ENCODE measurements at regions not wholly inside any gene's neighbourhood (a gene's known extent, or its start where the extent isn't known, plus 50 kb on each side); places are given as distances from the start of the nearest gene placed in this dataset.
A peak's percentile ranks its signal among the peaks of the same experiment; 100 is the strongest.

DNA sequence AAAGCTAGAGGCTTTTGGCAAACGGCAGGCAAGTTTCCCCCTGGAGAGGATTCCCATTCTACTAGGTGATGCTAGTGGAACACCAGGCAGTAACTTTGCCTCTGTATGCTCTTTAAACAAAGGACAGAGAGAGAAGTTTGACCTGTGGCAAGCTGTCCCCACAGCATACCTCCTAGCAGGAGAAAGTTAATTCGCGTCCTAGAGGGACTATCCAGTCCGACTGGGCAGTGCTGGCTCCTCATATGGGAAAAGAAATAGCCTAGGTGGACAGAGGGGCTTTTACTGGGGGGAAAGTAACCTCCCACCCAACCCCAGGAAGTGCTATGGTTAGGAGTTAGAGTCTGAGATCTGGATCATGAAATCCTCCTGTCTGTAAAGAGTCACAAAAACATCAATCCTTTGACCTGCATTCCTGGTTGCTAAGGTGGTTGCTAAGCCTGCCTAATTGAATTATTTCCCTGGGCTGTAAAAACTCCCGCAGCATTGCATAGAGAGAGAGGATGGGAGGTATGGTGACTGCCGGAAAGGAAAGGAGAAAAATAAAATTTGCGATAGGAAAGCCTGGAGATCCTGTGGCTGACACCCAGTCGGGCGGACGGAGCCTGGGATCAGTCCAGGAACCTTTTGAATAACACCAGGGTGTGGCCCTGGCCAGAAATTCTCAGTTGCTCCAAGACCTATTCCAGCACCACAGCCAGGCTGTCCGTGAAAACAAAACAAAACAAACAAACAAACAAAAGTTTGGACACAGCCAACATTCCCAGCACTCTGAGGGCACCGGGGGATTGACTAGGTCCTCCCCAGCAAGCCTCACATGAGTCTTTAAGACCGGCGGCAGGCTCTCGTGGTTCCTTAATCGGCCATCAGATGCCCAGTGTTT is 67.7 kb upstream of the ATP11B start:
- no peak for DNase-seq (ENCODE audit: low spot score)

- no peak for DNase-seq (ENCODE audit: low spot score)
Observed at GRCh38 chr3:182726258-182727142, 66.8 kb upstream of the ATP11B start.

- no peak for DNase-seq (ENCODE audit: low spot score)
Observed at GRCh38 chr3:182728238-182728637, 65.1 kb upstream of the ATP11B start.

DNA sequence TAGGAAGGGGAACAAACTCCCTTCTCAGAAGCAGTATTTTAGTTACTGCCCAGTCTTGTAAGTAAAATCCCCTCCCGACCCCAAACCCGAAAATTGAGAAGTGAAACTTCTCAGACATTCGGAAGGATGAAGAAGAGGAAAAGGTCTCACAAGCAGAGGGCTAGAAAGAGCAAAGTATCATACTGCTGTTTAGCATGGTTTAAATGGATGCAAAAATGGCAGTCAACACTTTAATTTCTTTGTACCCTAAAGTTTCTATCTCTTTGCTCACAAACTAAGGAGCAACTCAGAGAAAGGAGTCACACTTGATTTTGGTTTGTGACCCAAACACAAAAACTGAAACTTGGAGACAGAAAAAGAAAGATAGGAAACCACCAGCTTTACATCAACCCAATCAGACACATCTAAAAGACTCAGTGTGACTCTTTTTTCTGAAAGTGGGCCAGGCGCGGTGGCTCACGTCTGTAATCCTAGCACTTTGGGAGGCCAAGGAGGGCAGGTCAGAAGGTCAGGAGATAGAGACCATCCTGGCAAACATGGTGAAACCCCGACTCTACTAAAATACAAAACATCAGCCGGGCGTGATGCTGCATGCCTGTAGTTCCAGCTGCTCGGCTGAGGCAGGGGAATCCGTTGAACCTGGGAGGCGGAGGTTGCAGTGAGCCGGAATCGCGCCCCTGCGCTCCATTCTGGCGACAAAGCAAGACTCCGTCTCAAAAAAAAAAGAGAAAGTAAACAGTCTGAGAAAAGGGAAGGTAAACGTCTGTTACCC is 63.2 kb upstream of the ATP11B start:
- DNase-seq (ENCODE audit: low spot score) = no peak

DNA sequence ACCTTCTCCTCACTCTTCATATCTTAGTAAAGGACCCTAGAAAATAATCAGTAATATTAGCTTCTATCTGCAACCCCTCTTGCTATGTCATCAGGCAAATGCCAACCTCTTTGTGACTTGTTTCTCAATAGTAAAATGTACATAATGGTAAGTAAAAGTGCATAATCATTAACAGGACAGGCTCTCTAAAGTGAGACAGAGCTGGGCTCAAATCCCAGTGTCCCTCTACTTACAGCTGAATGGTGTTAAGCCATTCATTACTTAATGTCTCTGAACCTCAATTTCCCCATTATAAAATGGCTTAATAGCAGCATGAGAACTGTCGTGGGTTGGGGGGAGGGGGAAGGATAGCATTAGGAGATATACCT is 62.6 kb upstream of the ATP11B start:
- DNase-seq (ENCODE audit: low spot score) = no peak

GRCh38 chr3:182731764-182732163 is 61.5 kb upstream of the ATP11B start:
- no peak for DNase-seq (ENCODE audit: low spot score)

DNA sequence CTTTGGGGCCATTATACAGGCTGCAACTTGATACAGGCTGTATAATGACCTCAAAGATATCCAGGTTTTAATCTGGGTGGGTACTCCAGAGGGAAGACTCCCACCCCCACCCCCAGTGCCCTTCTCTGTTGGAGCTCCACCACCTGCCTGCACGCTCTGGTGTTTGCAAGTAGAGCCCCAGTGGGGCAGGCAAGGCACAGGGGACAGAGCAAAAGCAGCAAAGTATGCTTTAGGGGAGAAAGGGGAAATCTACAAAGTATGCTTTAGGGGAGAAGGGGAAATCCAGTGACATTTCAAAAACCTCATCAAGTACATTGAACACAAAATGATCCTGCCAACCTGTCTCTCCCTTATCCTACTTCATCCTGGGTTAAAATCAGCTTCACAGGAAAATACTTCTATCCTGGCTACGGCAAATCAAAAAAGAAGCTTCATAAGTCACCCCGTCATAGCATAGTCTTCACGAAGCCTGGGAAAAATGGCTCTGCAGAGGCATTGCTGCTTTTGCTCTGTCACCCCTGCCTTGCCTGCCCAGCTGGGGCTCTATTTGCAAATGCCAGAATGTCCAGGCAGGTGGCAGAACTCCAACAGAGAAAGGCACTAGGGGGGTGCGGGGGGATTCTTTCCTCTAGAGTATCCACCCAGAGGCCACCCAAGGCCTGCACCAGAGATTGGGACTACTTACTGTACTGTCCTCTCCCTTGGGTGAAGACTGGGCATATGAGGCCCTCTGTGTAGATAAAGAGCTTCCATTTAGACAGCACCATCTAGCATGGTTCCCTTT is 60.9 kb upstream of the ATP11B start:
- no peak for DNase-seq (ENCODE audit: low spot score)

DNA sequence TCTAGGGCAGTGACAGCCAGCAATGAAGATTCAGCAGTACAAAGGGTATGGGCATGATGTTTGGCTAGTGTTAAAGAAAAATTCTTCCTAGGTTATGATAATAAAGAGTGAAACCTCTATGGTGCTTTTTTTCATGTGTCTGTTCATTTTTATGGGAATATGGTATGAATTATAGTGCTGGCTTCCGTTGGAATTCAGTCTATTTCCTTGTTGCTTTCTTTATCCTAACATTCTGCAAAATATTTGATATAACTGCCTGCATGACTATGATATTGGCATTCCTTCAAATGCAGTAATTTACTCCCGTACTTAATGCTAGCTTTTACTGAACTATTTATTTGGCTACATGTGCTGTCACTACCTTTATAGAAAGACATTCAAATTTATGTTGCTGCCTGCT is 57.6 kb upstream of the ATP11B start:
- DNase-seq (ENCODE audit: low spot score) = no peak

GRCh38 chr3:182737825-182738224 is 55.5 kb upstream of the ATP11B start:
- DNase-seq (ENCODE audit: low spot score) = no peak

GRCh38 chr3:182738583-182739411 is 54.5 kb upstream of the ATP11B start:
- DNase-seq (ENCODE audit: low spot score) = no peak

DNA sequence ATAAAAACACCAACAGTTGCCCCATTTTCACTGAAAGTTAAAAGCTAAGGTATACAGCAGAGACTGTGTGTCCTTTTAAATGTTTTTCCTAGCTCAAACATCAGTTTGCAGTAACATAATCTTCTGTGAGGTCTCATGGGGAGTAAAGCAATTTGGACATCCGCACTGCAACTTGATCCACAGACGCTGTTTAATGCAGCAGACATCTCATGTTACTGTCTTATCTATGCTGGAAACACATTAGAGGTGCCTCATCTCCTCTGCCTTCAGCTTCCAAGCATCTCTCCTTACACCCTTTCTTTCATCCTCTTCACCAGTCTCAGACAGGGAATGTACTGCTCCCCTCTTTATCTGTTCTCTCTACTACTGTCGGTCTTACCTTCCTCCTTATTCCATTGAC is 53.7 kb upstream of the ATP11B start:
- DNase-seq (ENCODE audit: low spot score) = no peak

DNA sequence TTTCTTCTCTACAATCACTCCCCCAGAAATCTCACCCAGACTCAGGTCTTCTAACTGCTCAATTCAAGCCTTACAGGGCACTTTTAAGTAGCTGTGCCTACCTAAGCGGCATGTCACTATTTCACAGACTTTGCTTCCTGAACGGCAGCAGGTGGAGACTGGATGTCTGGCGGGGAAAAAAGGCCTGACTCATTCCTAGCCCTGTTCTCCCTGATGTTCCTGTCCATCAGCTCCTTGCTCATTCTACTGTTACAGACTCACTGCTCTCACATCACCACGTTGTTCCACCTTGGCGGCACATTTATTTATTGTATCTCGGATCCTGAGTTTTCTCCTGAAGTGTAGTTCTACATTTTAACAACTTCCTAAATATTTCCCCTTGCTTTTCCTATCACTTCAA is 52.6 kb upstream of the ATP11B start:
- DNase-seq (ENCODE audit: low spot score) = peak; percentile 3

DNA sequence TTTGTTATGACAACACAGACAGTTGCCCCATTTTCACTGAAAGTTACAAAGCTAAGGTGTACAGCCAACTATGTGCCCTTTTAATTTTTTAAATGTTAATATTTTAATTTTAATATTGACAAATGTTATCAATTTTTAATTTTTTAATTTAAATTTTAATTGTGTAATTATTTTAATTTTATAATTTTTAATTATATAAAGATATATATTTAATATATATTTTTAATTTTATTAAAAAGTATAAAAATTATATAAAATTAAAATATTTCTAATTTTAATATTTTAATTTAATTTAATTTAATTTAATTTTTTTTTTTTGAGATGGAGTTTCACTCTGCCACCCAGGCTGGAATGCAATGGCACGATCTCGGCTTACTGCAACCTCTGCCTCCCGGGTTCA is 52.1 kb upstream of the ATP11B start:
- no peak for DNase-seq (ENCODE audit: low spot score)
